IMR-90 (cell line): ENCODE measurements at regions not wholly inside any gene's neighbourhood (a gene's known extent, or its start where the extent isn't known, plus 50 kb on each side); places are given as distances from the start of the nearest gene placed in this dataset.

Experiments used
- ATAC-seq: fragments of 200-7000 bp; cut with Tn5 transposase; 2 replicates; pipeline ENCODE4 v1.9.1; 2020; ENCODE audit warnings: low read depth, mild to moderate bottlenecking, moderate library complexity
- BruUV-seq: library from RNA; stranded (reverse); fragments of 400-500 nt; replicated peaks from 2 replicates; lab custom pipeline; 2021; lab: Mats Ljungman, UMichigan
- CTCF ChIA-PET: fragments of 300-600 bp; formaldehyde crosslinking; extraction: SDS; loops from one replicate; lab custom pipeline; 2021; ENCODE audit warnings: antibody characterized with exemption; lab: Yijun Ruan, JAX
- POLR2A ChIA-PET: fragments of 300-600 bp; sonication (Branson Sonifier 250); formaldehyde crosslinking; loops from one replicate; lab custom pipeline; 2022; ENCODE audit warnings: antibody characterized with exemption; ENCODE audit not compliant: unreplicated experiment; lab: Charles Lee
- DNase-seq: peaks from one replicate; pipeline ENCODE4 v3.0.0; 2013
- H2AFZ ChIP-seq: replicated peaks from 2 replicates; pipeline ENCODE3; 2013; ENCODE audit warnings: low read length, mild to moderate bottlenecking; ENCODE audit not compliant: poor library complexity
- H2AK5ac ChIP-seq: 2 replicates; pipeline ENCODE4 v1.6.1; 2013; ENCODE audit warnings: low read depth, low read length, inconsistent platforms
- H2AK9ac ChIP-seq: replicated peaks from 2 replicates; pipeline ENCODE3; 2013; ENCODE audit warnings: mild to moderate bottlenecking, low read depth, low read length, moderate library complexity; ENCODE audit not compliant: poor library complexity
- H2BK120ac ChIP-seq: 2 replicates; pipeline ENCODE4 v1.6.1; 2013; ENCODE audit warnings: low read depth, low read length, inconsistent platforms
- H2BK15ac ChIP-seq: 3 replicates; pipeline ENCODE4 v1.6.1; 2013; ENCODE audit warnings: low read depth, low read length, inconsistent platforms
- H2BK20ac ChIP-seq: 2 replicates; pipeline ENCODE4 v1.6.1; 2013; ENCODE audit warnings: low read depth, mild to moderate bottlenecking, inconsistent platforms, low read length, moderate library complexity
- H2BK5ac ChIP-seq: 2 replicates; pipeline ENCODE4 v1.6.1; 2013; ENCODE audit warnings: mild to moderate bottlenecking, low read depth, low read length, inconsistent platforms; ENCODE audit not compliant: poor library complexity, severe bottlenecking
- H3K14ac ChIP-seq: replicated peaks from 2 replicates; pipeline ENCODE4 v1.6.1; 2013; ENCODE audit warnings: low read depth, low read length, inconsistent platforms
- H3K18ac ChIP-seq: 2 replicates; pipeline ENCODE4 v1.6.1; 2013; ENCODE audit warnings: low read depth, low read length, control low read depth
- H3K23ac ChIP-seq: 2 replicates; pipeline ENCODE4 v1.6.1; 2013; ENCODE audit warnings: low read depth, low read length, inconsistent platforms
- H3K27ac ChIP-seq: 2 replicates; pipeline ENCODE4 v1.5.1; 2013; ENCODE audit warnings: mild to moderate bottlenecking, control low read depth, low read length; ENCODE audit not compliant: insufficient read depth
- H3K27me3 ChIP-seq: 2 replicates; pipeline ENCODE4 v1.6.1; 2013; ENCODE audit warnings: low read length; ENCODE audit not compliant: control insufficient read depth, insufficient read depth
- H3K36me3 ChIP-seq: 2 replicates; pipeline ENCODE4 v1.6.1; 2013; ENCODE audit warnings: low read length, mixed read lengths; ENCODE audit not compliant: control insufficient read depth, insufficient read depth
- H3K4ac ChIP-seq: 2 replicates; pipeline ENCODE4 v1.6.1; 2013; ENCODE audit warnings: low read depth, low read length, inconsistent platforms
- H3K4me1 ChIP-seq: 2 replicates; pipeline ENCODE4 v1.6.1; 2013; ENCODE audit warnings: low read length, mixed read lengths; ENCODE audit not compliant: control insufficient read depth, insufficient read depth
- H3K4me2 ChIP-seq: 2 replicates; pipeline ENCODE4 v1.6.1; 2013; ENCODE audit warnings: low read depth, mild to moderate bottlenecking, control low read depth, low read length, moderate library complexity
- H3K4me3 ChIP-seq: 2 replicates; pipeline ENCODE4 v1.5.1; 2013; ENCODE audit warnings: low read depth, mild to moderate bottlenecking, control low read depth, low read length, moderate library complexity; ENCODE audit not compliant: insufficient read depth
- H3K56ac ChIP-seq: 2 replicates; pipeline ENCODE4 v1.6.1; 2013; ENCODE audit warnings: low read length, inconsistent platforms; ENCODE audit not compliant: insufficient read depth; ENCODE audit errors: extremely low read depth
- H3K79me1 ChIP-seq, 2 experiments: 2 replicates each; pipeline ENCODE4 v1.6.1; 2013; ENCODE audit warnings: low read length in 2 of 2, inconsistent platforms in 1 of 2, low read depth in 1 of 2
- H3K9ac ChIP-seq: 2 replicates; pipeline ENCODE4 v1.6.1; 2013; ENCODE audit warnings: low read depth, low read length, control low read depth
- H3K9me1 ChIP-seq: 2 replicates; pipeline ENCODE4 v1.6.1; 2013; ENCODE audit warnings: low read length, inconsistent platforms; ENCODE audit not compliant: insufficient read depth
- H3K9me3 ChIP-seq: 2 replicates; pipeline ENCODE4 v1.6.1; 2013; ENCODE audit warnings: low read length; ENCODE audit not compliant: control insufficient read depth, insufficient read depth
- H4K20me1 ChIP-seq: 2 replicates; pipeline ENCODE4 v1.6.1; 2013; ENCODE audit warnings: low read length, inconsistent platforms; ENCODE audit not compliant: insufficient read depth
- H4K5ac ChIP-seq: 2 replicates; pipeline ENCODE4 v1.6.1; 2013; ENCODE audit warnings: mild to moderate bottlenecking, low read depth, low read length, control low read depth
- H4K8ac ChIP-seq, 2 experiments: 2 replicates each; pipeline ENCODE4 v1.6.1; 2013; ENCODE audit warnings: low read depth in 2 of 2, low read length in 2 of 2, control low read depth in 1 of 2, inconsistent platforms in 1 of 2
- H4K91ac ChIP-seq: 2 replicates; pipeline ENCODE4 v1.6.1; 2013; ENCODE audit warnings: low read depth, low read length, inconsistent platforms; ENCODE audit not compliant: insufficient read depth
- BHLHE40 ChIP-seq: fragments of 150-350 bp; IDR thresholded peaks from 2 replicates; pipeline ENCODE4 v1.6.1; 2016; ENCODE audit warnings: mild to moderate bottlenecking, low read depth, low read length
- CEBPB ChIP-seq: IDR thresholded peaks from 2 replicates; pipeline ENCODE4 v1.6.1; 2012; ENCODE audit warnings: low read depth, low read length, improper control_type of control experiment
- CHD1 ChIP-seq: IDR thresholded peaks from 2 replicates; pipeline ENCODE4 v1.6.1; 2012; ENCODE audit warnings: low read depth, low read length, improper control_type of control experiment
- FOS ChIP-seq: fragments of 150-350 bp; IDR thresholded peaks from 2 replicates; pipeline ENCODE4 v1.6.1; 2016; ENCODE audit warnings: low read depth, low read length
- MAFK ChIP-seq: IDR thresholded peaks from 2 replicates; pipeline ENCODE4 v1.6.1; 2012; ENCODE audit warnings: low read depth, low read length, improper control_type of control experiment
- MAZ ChIP-seq: IDR thresholded peaks from 2 replicates; pipeline ENCODE4 v1.6.1; 2012; ENCODE audit warnings: low read depth, mild to moderate bottlenecking, low read length, improper control_type of control experiment, moderate library complexity, borderline replicate concordance
- MXI1 ChIP-seq: IDR thresholded peaks from 2 replicates; pipeline ENCODE4 v1.6.1; 2012; ENCODE audit warnings: low read depth, mild to moderate bottlenecking, low read length, moderate library complexity, borderline replicate concordance
- NFE2L2 ChIP-seq: fragments of 150-350 bp; IDR thresholded peaks from 2 replicates; pipeline ENCODE4 v1.6.1; 2016; ENCODE audit warnings: low read depth, mild to moderate bottlenecking, low read length
- POLR2A ChIP-seq: IDR thresholded peaks from 2 replicates; pipeline ENCODE4 v1.6.1; 2012; ENCODE audit warnings: mild to moderate bottlenecking, low read depth, low read length
- RAD21 ChIP-seq: IDR thresholded peaks from 2 replicates; pipeline ENCODE4 v1.6.1; 2012; ENCODE audit warnings: low read length, improper control_type of control experiment
- RCOR1 ChIP-seq: IDR thresholded peaks from 2 replicates; pipeline ENCODE4 v1.6.1; 2012; ENCODE audit warnings: mild to moderate bottlenecking, low read length, improper control_type of control experiment; ENCODE audit not compliant: insufficient replicate concordance
- RFX5 ChIP-seq: IDR thresholded peaks from 2 replicates; pipeline ENCODE4 v1.8.0; 2012; ENCODE audit warnings: low read depth, mild to moderate bottlenecking, low read length, moderate library complexity
- SMC3 ChIP-seq: fragments of 150-350 bp; IDR thresholded peaks from 2 replicates; pipeline ENCODE4 v1.6.1; 2016; ENCODE audit warnings: low read depth, mild to moderate bottlenecking, antibody characterized with exemption, low read length, moderate library complexity
- WGBS, 2 experiments: methylation state at CpG; one replicate each; pipeline versions ENCODE4 v1.1.5 to v1.1.7; 2013; ENCODE audit warnings: missing lambda C conversion rate in 2 of 2; ENCODE audit not compliant: insufficient read length in 1 of 2; ENCODE audit errors: extremely low coverage in 2 of 2; 5-methylcytosine and 5-hydroxymethylcytosine counted together
- dilution Hi-C: fragments of 300-500 bp; cut with HindIII; formaldehyde crosslinking; loops from one replicate; pipeline ENCODE4 v1.14.3; 2018; ENCODE audit warnings: low sequenced_read_pairs; ENCODE audit not compliant: unreplicated experiment
- in situ Hi-C: fragments of 300-500 bp; cut with MboI; formaldehyde crosslinking; loops from 3 replicates; pipeline ENCODE4 v1.14.3; 2019; ENCODE audit warnings: low sequenced_read_pairs, inconsistent platforms, mixed read lengths
- intact Hi-C: fragments of 100-400 bp; cut with micrococcal nuclease; formaldehyde crosslinking; loops from 2 replicates; pipeline ENCODE4 v1.10.0; 2022
- TF ChIP-seq, protein P1 (sequence below): fragments of 150-350 bp; IDR thresholded peaks from 2 replicates; pipeline ENCODE4 v1.6.1; 2017; ENCODE audit warnings: mild to moderate bottlenecking, antibody characterized with exemption, low read length, low read depth
- TF ChIP-seq, protein P2 (sequence below): conservative IDR thresholded peaks from 2 replicates; pipeline ENCODE4 v1.5.1; 2012; ENCODE audit warnings: mild to moderate bottlenecking, low read depth, low read length, improper control_type of control experiment
- TF ChIP-seq, protein P3 (sequence below): fragments of 150-350 bp; IDR thresholded peaks from 2 replicates; pipeline ENCODE4 v1.6.1; 2016; ENCODE audit warnings: low read depth, mild to moderate bottlenecking, low read length, moderate library complexity, borderline replicate concordance

DNA sequence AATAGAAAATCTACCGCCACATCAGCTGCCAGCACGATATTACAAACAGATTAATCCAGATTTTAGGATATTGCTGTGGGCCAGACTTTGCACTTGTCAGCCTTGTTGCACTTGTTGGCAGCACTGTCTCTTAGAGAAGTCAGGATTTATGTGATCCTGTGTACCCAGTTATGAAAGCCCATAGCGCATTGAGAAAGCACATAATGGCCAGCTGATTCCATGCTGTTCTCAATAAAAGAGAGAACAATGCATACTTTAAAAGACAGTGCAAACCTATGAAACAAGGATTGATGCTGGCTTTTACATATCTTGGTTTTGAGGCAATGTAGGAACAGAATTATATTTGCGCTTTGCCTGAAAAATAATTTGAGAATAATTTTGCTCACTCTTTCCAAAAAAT, 140.8 kb downstream of the CEP120 start:
- CTCF ChIA-PET, result no interaction called here
- Histone ChIP-seq H2BK120ac (no peak overlapping the region), H3K4me3 (no peak overlapping the region), H3K4ac (no peak overlapping the region), H4K5ac (no peak overlapping the region), H3K4me1 (no peaks in the 10 kb centered on the region), H2BK20ac (no peak overlapping the region), H3K79me1 (no peaks in the 10 kb centered on the region), H3K18ac (no peak overlapping the region), H4K91ac (no peak overlapping the region), H2BK15ac (no peak overlapping the region), H3K9ac (no peak overlapping the region), H3K56ac (no peak overlapping the region), H3K4me2 (no peak overlapping the region), H3K9me1 (no peaks in the 10 kb centered on the region), H4K8ac (no peak overlapping the region), H2AK5ac (no peak overlapping the region), H3K23ac (no peak overlapping the region), H3K36me3 (no peaks in the 10 kb centered on the region), H3K27ac (no peak overlapping the region), H3K9me3 (no peaks in the 10 kb centered on the region), H3K27me3 (peaks cover 7% of the 10 kb centered on the region), H2AFZ (no peak overlapping the region), H2AK9ac (no peak overlapping the region), H3K14ac (no peak overlapping the region), H2BK5ac (no peak overlapping the region), H4K20me1 (no peaks in the 10 kb centered on the region)
- 100% methylated on average over 1 of the region's 4 CpGs; no CpG with 5 or more reads in 1 of the 2 experiments for WGBS, 2 experiments
- intact Hi-C loops (no loop called here), dilution Hi-C loops (no loop called here), in situ Hi-C loops (no loop called here)
- POLR2A ChIA-PET, result no interaction called here
- BruUV-seq, result no TSS peak
- TF ChIP-seq, protein P1, sequence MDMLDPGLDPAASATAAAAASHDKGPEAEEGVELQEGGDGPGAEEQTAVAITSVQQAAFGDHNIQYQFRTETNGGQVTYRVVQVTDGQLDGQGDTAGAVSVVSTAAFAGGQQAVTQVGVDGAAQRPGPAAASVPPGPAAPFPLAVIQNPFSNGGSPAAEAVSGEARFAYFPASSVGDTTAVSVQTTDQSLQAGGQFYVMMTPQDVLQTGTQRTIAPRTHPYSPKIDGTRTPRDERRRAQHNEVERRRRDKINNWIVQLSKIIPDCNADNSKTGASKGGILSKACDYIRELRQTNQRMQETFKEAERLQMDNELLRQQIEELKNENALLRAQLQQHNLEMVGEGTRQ, result no peak
- TF ChIP-seq NFE2L2 (no peak), FOS (no peak), POLR2A (no peak), SMC3 (no peak), CHD1 (no peak), MAFK (no peak), MXI1 (no peak), BHLHE40 (no peak), MAZ (no peak), RCOR1 (no peak), RAD21 (no peak), RFX5 (no peak), CEBPB (no peak)
- TF ChIP-seq, protein P2, sequence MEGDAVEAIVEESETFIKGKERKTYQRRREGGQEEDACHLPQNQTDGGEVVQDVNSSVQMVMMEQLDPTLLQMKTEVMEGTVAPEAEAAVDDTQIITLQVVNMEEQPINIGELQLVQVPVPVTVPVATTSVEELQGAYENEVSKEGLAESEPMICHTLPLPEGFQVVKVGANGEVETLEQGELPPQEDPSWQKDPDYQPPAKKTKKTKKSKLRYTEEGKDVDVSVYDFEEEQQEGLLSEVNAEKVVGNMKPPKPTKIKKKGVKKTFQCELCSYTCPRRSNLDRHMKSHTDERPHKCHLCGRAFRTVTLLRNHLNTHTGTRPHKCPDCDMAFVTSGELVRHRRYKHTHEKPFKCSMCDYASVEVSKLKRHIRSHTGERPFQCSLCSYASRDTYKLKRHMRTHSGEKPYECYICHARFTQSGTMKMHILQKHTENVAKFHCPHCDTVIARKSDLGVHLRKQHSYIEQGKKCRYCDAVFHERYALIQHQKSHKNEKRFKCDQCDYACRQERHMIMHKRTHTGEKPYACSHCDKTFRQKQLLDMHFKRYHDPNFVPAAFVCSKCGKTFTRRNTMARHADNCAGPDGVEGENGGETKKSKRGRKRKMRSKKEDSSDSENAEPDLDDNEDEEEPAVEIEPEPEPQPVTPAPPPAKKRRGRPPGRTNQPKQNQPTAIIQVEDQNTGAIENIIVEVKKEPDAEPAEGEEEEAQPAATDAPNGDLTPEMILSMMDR, result no peak
- TF ChIP-seq, protein P3, sequence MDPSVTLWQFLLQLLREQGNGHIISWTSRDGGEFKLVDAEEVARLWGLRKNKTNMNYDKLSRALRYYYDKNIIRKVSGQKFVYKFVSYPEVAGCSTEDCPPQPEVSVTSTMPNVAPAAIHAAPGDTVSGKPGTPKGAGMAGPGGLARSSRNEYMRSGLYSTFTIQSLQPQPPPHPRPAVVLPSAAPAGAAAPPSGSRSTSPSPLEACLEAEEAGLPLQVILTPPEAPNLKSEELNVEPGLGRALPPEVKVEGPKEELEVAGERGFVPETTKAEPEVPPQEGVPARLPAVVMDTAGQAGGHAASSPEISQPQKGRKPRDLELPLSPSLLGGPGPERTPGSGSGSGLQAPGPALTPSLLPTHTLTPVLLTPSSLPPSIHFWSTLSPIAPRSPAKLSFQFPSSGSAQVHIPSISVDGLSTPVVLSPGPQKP, result no peak
- no peak for ATAC-seq
- DNase-seq, result no peak
